ENCODE measurements at regions not wholly inside any gene's neighbourhood (a gene's known extent, or its start where the extent isn't known, plus 50 kb on each side); places are given as distances from the start of the nearest gene placed in this dataset.

DNA sequence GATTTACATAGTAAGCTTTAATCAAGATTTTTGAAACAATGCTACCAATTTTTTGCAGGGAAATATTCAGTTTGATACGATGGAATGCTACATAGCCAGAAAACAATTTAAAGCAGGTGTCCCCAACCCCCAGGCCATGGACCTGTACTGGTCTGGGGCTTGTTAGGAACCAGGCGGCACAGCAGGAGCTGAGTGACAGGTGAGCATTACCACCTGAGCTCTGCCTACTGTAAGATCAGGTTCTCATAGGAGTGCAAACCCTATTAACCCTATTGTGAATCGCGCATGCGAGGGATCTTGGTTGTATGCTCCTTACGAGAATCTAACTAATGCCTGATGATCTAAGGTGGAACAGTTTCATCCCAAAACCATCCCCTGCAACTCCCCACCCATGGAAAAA is 322.6 kb upstream of the NECTIN3 start:
- Mint-ChIP-seq H3K4me1 (no peaks in the 10 kb centered on the region), H3K9me3 (peaks cover 4% of the 10 kb centered on the region), H3K27ac (no peak overlapping the region), H3K27me3 (peaks cover 5% of the 10 kb centered on the region), H3K36me3 (ENCODE audit: low read depth) (no peaks in the 10 kb centered on the region), H3K4me3 (no peak overlapping the region)
- TF ChIP-seq, protein P1, sequence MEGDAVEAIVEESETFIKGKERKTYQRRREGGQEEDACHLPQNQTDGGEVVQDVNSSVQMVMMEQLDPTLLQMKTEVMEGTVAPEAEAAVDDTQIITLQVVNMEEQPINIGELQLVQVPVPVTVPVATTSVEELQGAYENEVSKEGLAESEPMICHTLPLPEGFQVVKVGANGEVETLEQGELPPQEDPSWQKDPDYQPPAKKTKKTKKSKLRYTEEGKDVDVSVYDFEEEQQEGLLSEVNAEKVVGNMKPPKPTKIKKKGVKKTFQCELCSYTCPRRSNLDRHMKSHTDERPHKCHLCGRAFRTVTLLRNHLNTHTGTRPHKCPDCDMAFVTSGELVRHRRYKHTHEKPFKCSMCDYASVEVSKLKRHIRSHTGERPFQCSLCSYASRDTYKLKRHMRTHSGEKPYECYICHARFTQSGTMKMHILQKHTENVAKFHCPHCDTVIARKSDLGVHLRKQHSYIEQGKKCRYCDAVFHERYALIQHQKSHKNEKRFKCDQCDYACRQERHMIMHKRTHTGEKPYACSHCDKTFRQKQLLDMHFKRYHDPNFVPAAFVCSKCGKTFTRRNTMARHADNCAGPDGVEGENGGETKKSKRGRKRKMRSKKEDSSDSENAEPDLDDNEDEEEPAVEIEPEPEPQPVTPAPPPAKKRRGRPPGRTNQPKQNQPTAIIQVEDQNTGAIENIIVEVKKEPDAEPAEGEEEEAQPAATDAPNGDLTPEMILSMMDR (IDR thresholded peaks at IDR 0.05): no peak
- no peak for DNase-seq
- CTCF ChIA-PET: no interaction called here
- intact Hi-C loops (cut with micrococcal nuclease): no loop called here
- POLR2A ChIA-PET: no interaction called here
- no peak for ATAC-seq (ENCODE audit: low read depth)

DNA sequence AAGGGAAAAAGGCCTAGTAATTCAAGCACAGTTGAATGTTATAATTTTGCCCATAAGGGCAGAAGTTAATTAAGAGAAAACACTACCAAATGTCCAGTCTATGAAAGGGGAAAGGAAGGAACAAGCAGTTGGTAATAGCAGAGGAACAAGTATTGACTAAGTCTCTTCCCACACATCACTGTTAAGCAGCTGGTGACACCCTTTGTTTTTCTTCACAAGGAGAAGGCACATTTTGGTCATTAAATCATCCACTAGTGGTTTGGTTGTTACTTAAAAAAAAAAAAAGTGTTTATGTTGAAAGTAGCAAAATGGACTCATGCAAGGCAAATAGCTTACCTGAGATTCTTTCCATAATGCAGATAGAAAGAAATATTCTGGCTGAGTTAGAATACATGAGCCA is 321.4 kb upstream of the NECTIN3 start:
- no peak overlapping the region for H3K27ac Mint-ChIP-seq
- peaks cover 4% of the 10 kb centered on the region for H3K9me3 Mint-ChIP-seq
- ATAC-seq (ENCODE audit: low read depth) (no peak), DNase-seq (no peak)
- H3K4me3 Mint-ChIP-seq: no peak overlapping the region
- H3K4me1 Mint-ChIP-seq: no peaks in the 10 kb centered on the region
- TF ChIP-seq, protein P1 (IDR thresholded peaks at IDR 0.05): no peak
- peaks cover under 1% of the 10 kb centered on the region for H3K27me3 Mint-ChIP-seq
- no peaks in the 10 kb centered on the region for H3K36me3 Mint-ChIP-seq (ENCODE audit: low read depth)
- intact Hi-C loops (cut with micrococcal nuclease): no loop called here
- ChIA-PET CTCF (no interaction called here), POLR2A (no interaction called here)

DNA sequence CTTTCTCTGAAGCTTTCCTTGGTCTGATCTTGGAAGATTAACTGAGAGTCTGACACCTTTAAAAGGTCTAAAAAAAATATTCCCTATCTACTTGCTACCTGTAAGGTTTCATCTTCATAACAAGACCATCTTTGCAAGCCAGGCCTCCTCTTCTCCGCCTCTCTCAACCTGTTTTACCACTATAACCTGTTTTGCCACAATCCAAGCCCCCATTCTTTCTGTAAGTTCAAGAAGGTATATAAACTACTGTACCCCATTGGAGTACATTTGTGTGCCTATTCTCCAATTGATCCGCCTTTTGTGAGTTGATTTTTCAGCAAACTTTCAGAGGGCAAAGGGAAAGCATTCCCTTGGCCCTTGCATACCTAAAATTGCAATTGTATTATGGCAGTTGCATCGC is 319.3 kb upstream of the NECTIN3 start:
- Mint-ChIP-seq H3K4me1 (no peaks in the 10 kb centered on the region), H3K4me3 (no peak overlapping the region), H3K9me3 (no peaks in the 10 kb centered on the region), H3K27ac (no peak overlapping the region), H3K27me3 (no peaks in the 10 kb centered on the region), H3K36me3 (ENCODE audit: low read depth) (no peaks in the 10 kb centered on the region)
- DNase-seq: no peak
- intact Hi-C loops (cut with micrococcal nuclease): no loop called here
- ChIA-PET CTCF (no interaction called here), POLR2A (no interaction called here)
- TF ChIP-seq, protein P1 (IDR thresholded peaks at IDR 0.05): no peak
- ATAC-seq (ENCODE audit: low read depth): no peak

DNA sequence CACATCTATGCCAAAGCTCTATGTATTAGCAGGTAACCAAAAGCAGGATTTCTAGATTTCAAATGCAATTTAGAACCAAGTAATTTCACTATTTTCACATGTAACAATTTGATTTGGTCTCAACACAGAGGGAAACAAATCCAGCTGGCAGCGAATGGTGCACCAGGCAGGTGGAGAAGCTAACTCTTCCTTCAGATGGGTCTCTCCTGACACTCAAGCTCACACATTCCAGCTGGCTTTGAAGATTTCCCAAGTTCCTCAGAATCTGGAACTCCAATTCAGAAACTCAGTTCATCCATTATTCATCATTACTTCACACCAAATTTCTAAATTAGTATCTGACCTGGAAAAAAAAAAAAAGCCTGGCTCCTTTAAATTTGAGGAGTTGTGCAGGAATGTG is 318.1 kb upstream of the NECTIN3 start:
- H3K9me3 Mint-ChIP-seq: no peaks in the 10 kb centered on the region
- no peak for ATAC-seq (ENCODE audit: low read depth)
- POLR2A ChIA-PET: no interaction called here
- H3K4me3 Mint-ChIP-seq: no peak overlapping the region
- H3K27me3 Mint-ChIP-seq: no peaks in the 10 kb centered on the region
- DNase-seq: no peak
- CTCF ChIA-PET: no interaction called here
- intact Hi-C loops (cut with micrococcal nuclease): no loop called here
- TF ChIP-seq, protein P1 (IDR thresholded peaks at IDR 0.05): no peak
- no peaks in the 10 kb centered on the region for H3K36me3 Mint-ChIP-seq (ENCODE audit: low read depth)
- H3K27ac Mint-ChIP-seq: no peak overlapping the region
- H3K4me1 Mint-ChIP-seq: no peaks in the 10 kb centered on the region

DNA sequence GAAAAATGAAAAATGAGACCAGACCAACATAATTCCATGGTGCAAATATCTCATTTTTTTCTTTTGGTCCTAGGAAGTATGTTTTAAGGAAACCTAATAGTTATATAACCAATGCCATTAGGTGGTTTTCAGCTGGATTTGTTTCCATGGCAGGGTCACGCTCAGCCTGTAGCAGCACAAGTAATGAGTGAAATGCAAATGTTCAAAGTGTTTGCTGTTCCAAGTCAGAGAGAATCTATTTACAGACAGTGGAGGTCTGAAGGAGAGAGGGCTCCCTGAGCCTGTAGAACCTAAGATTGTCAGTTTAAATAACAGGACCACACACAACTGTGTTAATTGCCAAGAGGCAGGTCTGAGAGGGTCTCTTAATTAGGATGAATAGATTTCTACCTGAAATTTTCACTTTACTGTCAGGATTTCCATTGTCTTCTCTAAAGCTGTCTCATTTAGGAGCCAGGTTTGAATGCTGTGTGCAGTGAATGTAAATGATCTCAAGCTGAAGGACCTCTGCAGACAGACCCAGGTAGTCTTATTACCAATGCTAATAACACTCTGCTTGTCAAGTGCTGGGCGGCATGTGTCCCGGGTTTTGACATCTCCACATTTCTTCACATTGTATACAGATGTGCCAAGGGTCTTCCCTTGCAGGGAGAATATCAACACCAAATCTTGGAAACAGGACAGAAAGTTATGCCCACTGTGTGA is 317.3 kb upstream of the NECTIN3 start:
- no peaks in the 10 kb centered on the region for H3K27me3 Mint-ChIP-seq
- CTCF ChIA-PET: no interaction called here
- intact Hi-C loops (cut with micrococcal nuclease): no loop called here

More for the DNA sequence above, 317.3 kb upstream of the NECTIN3 start:
- ATAC-seq (ENCODE audit: low read depth) (no peak), DNase-seq (no peak)
- Mint-ChIP-seq H3K36me3 (ENCODE audit: low read depth) (no peaks in the 10 kb centered on the region), H3K9me3 (no peaks in the 10 kb centered on the region), H3K4me3 (no peak overlapping the region), H3K4me1 (no peaks in the 10 kb centered on the region), H3K27ac (no peak overlapping the region)
- POLR2A ChIA-PET: no interaction called here
- TF ChIP-seq, protein P1 (IDR thresholded peaks at IDR 0.05): no peak

Data from activated B cell treated with CpG ODN at 0.5 μM for 24 hours (primary cell).